ENCODE measurements at regions not wholly inside any gene's neighbourhood (a gene's known extent, or its start where the extent isn't known, plus 50 kb on each side); places are given as distances from the start of the nearest gene placed in this dataset.

DNA sequence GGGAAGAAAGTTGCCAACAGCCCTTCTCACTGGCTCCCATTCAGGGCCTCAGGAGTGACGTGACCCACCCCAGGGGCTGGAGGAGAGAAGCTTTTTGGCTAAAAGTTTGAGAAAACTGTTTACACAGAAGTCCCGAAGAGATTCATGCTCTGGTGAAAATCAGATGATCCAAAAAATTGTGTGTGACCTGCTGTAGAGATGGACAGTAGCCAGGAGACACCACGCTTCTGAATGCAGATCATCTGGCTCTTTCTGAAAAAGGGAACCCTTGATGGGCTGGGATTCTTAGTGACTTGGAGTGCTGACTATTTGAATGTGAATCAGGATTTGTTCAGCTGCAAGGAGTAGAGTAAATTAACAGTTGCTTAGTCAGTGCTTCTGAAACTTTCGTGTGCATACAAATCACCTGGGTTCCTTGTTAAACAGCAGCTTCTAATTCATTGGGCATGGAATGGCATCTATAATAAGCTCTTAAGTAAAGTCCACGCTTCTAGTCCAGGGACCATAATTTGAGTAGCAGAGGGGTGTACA lies 265.1 kb downstream of the PREX1 start:
- DNase-seq: no peak
- peaks cover 0 to 6% (median 2%) of the 10 kb centered on the region in 3 donors for H3K27me3 Mint-ChIP-seq (ENCODE audit: low read depth in 3 of 3)
- Histone ChIP-seq H3K4me1 (ENCODE audit: control insufficient read depth in 1 of 2, insufficient read depth in 2 of 2, low read length in 2 of 2) (no peaks in the 10 kb centered on the region), H2AFZ (ENCODE audit: insufficient read depth, low read depth, low read length, poor library complexity, severe bottlenecking) (no peak overlapping the region), H3K4me3 (replicated peaks in 1 of 3; ENCODE audit: low read depth in 2 of 3, low read length in 3 of 3) (no peak overlapping the region), H3K36me3 (replicated peaks in 1 of 2; ENCODE audit: control insufficient read depth in 1 of 2, insufficient read depth in 2 of 2, low read length in 2 of 2) (no peaks in the 10 kb centered on the region), H3K79me2 (ENCODE audit: insufficient read depth, low read length) (no peaks in the 10 kb centered on the region), H3K27me3 (ENCODE audit: control insufficient read depth in 2 of 2, insufficient read depth in 2 of 2, low read length in 2 of 2) (no peaks in the 10 kb centered on the region), H3K9me3 (replicated peaks in 1 of 2; ENCODE audit: control insufficient read depth in 1 of 2, insufficient read depth in 1 of 2, low read length in 2 of 2) (peaks cover 0 to 7% of the 10 kb centered on the region in 2 donors), H3K9ac (ENCODE audit: insufficient read depth, low read length, poor library complexity, severe bottlenecking) (no peak overlapping the region), H3K27ac (ENCODE audit: low read depth in 1 of 2, low read length in 2 of 2) (no peak overlapping the region), H3K4me2 (replicated peaks; ENCODE audit: extremely low read depth, low read length, poor library complexity, severe bottlenecking) (no peak overlapping the region), H4K20me1 (ENCODE audit: insufficient read depth, low read length) (no peaks in the 10 kb centered on the region)
- H3K9me3 Mint-ChIP-seq: peaks cover 2 to 8% (median 5%) of the 10 kb centered on the region in 7 donors
- H3K27ac Mint-ChIP-seq: peak overlapping the region in 1 of 7 donors; percentile 31
- intact Hi-C loops (cut with micrococcal nuclease): no loop called here
- H3K4me1 Mint-ChIP-seq: no peaks in the 10 kb centered on the region
- WGBS (ENCODE audit: insufficient coverage): 91% methylated on average over 4 of the region's 5 CpGs
- TF ChIP-seq CTCF (IDR thresholded peaks at IDR 0.05): no peak
- H3K36me3 Mint-ChIP-seq: no peaks in the 10 kb centered on the region
- H3K4me3 Mint-ChIP-seq: no peak overlapping the region

DNA sequence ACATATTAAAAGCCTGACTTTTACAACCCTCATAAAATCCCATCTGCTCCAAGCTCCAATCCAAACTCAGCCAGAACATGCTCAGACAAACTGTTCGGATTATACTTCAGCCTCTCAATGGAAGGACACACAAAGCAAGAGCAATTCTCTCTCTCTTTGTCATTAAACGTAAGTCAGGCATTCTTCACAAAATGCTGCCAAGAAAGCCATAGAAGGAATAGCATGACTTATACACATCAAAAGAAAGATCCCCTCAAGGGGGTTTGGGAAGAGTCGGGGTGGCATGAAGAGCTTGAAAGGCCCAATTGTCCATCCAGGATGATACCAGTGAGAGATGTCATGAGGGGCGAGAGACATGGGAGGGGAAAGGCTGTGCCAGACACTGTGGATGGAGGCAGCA lies 268.9 kb downstream of the PREX1 start:
- H3K27ac ChIP-seq (ENCODE audit: low read depth in 1 of 2, low read length in 2 of 2): no peak overlapping the region
- H4K20me1 ChIP-seq (ENCODE audit: insufficient read depth, low read length): no peaks in the 10 kb centered on the region
- H3K4me1 ChIP-seq (ENCODE audit: control insufficient read depth in 1 of 2, insufficient read depth in 2 of 2, low read length in 2 of 2): no peaks in the 10 kb centered on the region
- no peak overlapping the region for H3K4me3 ChIP-seq (replicated peaks in 1 of 3; ENCODE audit: low read depth in 2 of 3, low read length in 3 of 3)
- no peak overlapping the region for H2AFZ ChIP-seq (ENCODE audit: insufficient read depth, low read depth, low read length, poor library complexity, severe bottlenecking)
- no peaks in the 10 kb centered on the region for H3K4me1 Mint-ChIP-seq
- H3K4me3 Mint-ChIP-seq: no peak overlapping the region
- no peak for DNase-seq
- TF ChIP-seq CTCF (IDR thresholded peaks at IDR 0.05): no peak
- no peaks in the 10 kb centered on the region for H3K9me3 ChIP-seq (replicated peaks in 1 of 2; ENCODE audit: control insufficient read depth in 1 of 2, insufficient read depth in 1 of 2, low read length in 2 of 2)
- no peak overlapping the region for H3K27ac Mint-ChIP-seq
- no peaks in the 10 kb centered on the region for H3K36me3 ChIP-seq (replicated peaks in 1 of 2; ENCODE audit: control insufficient read depth in 1 of 2, insufficient read depth in 2 of 2, low read length in 2 of 2)
- intact Hi-C loops (cut with micrococcal nuclease): no loop called here
- 89% methylated on average over 2 of the region's 4 CpGs for WGBS (ENCODE audit: insufficient coverage)
- no peaks in the 10 kb centered on the region for H3K79me2 ChIP-seq (ENCODE audit: insufficient read depth, low read length)
- H3K27me3 Mint-ChIP-seq (ENCODE audit: low read depth in 3 of 3): peaks cover 0 to 7% (median 7%) of the 10 kb centered on the region in 3 donors
- no peaks in the 10 kb centered on the region for H3K27me3 ChIP-seq (ENCODE audit: control insufficient read depth in 2 of 2, insufficient read depth in 2 of 2, low read length in 2 of 2)
- no peaks in the 10 kb centered on the region for H3K36me3 Mint-ChIP-seq
- H3K9me3 Mint-ChIP-seq: peaks cover 2 to 5% (median 2%) of the 10 kb centered on the region in 7 donors
- H3K4me2 ChIP-seq (replicated peaks; ENCODE audit: extremely low read depth, low read length, poor library complexity, severe bottlenecking): no peak overlapping the region
- H3K9ac ChIP-seq (ENCODE audit: insufficient read depth, low read length, poor library complexity, severe bottlenecking): no peak overlapping the region

Measured in CD14-positive monocyte (primary cell).